Endothelial cell of umbilical vein (primary cell): ENCODE measurements at regions not wholly inside any gene's neighbourhood (a gene's known extent, or its start where the extent isn't known, plus 50 kb on each side); places are given as distances from the start of the nearest gene placed in this dataset.

Experiments used
- BruUV-seq: library from RNA; stranded (reverse); fragments of 400-500 nt; replicated peaks from 2 replicates; lab custom pipeline; 2021; lab: Mats Ljungman, UMichigan
- CTCF ChIA-PET: fragments of 300-600, 350-600 bp; sonication (Branson Sonifier 250); formaldehyde crosslinking; loops from one replicate; lab custom pipeline; 2021; ENCODE audit warnings: antibody characterized with exemption, inconsistent platforms; lab: Charles Lee
- POLR2A ChIA-PET: fragments of 300-600, 350-600 bp; sonication (Branson Sonifier 250); formaldehyde crosslinking; loops from one replicate; lab custom pipeline; 2021; ENCODE audit warnings: antibody characterized with exemption, inconsistent platforms; lab: Charles Lee
- DNase-seq: peaks from one replicate; pipeline ENCODE4 v3.0.0-alpha.2; 2011; ENCODE audit warnings: low read depth, low spot score
- FAIRE-seq: peaks from 2 replicates; lab custom pipeline; 2011; peaks lifted over from hg19 to GRCh38; lab: Jason Lieb, UNC
- H2AFZ ChIP-seq: 2 replicates; pipeline ENCODE4 v1.6.0; 2012; ENCODE audit warnings: low read depth, low read length, control low read depth, inconsistent platforms
- H3K27ac ChIP-seq: 2 replicates; pipeline ENCODE4 v1.5.1; 2011; ENCODE audit warnings: low read depth, mild to moderate bottlenecking, control low read depth, low read length, moderate library complexity; ENCODE audit not compliant: insufficient read depth
- H3K27me3 ChIP-seq, 2 experiments: 2 replicates each; pipeline versions ENCODE4 v1.6.0 to v1.6.1; 2011; ENCODE audit warnings: low read length in 2 of 2, mixed read lengths in 1 of 2; ENCODE audit not compliant: control insufficient read depth in 2 of 2, insufficient read depth in 2 of 2
- H3K36me3 ChIP-seq, 2 experiments: 2 replicates in 1 of 2; 3 replicates in 1 of 2; pipeline ENCODE4 v1.5.1; 2011; ENCODE audit warnings: low read length in 2 of 2, mild to moderate bottlenecking in 1 of 2, moderate library complexity in 1 of 2; ENCODE audit not compliant: control insufficient read depth in 2 of 2, insufficient read depth in 2 of 2; ENCODE audit errors: extremely low read depth in 1 of 2
- H3K4me1 ChIP-seq: 3 replicates; pipeline ENCODE4 v1.5.1; 2011; ENCODE audit warnings: mild to moderate bottlenecking, low read length; ENCODE audit not compliant: control insufficient read depth, insufficient read depth; ENCODE audit errors: extremely low read depth
- H3K4me2 ChIP-seq: 2 replicates; pipeline ENCODE4 v1.6.1; 2011; ENCODE audit warnings: low read length, control low read depth, mixed read lengths; ENCODE audit not compliant: insufficient read depth
- H3K4me3 ChIP-seq, 3 experiments: fragments of 200-600 bp in 1 of 3; sonication (generic), shearing (Covaris generic) in 1 of 3; replicated peaks in 1 of 3; 2 replicates each; pipeline ENCODE4 v1.5.1; 2011 to 2016; ENCODE audit warnings: control low read depth in 3 of 3, low read length in 3 of 3, mild to moderate bottlenecking in 2 of 3, inconsistent platforms in 1 of 3, low read depth in 1 of 3, moderate library complexity in 1 of 3; ENCODE audit not compliant: insufficient read depth in 1 of 3
- H3K79me2 ChIP-seq: 2 replicates; pipeline ENCODE4 v1.6.0; 2012; ENCODE audit warnings: low read length, inconsistent platforms; ENCODE audit not compliant: control insufficient read depth, insufficient read depth
- H3K9ac ChIP-seq: replicated peaks from 2 replicates; pipeline ENCODE3; 2011; ENCODE audit warnings: low read length, control low read depth; ENCODE audit not compliant: insufficient read depth; ENCODE audit errors: extremely low read depth
- H3K9me1 ChIP-seq: replicated peaks from 3 replicates; pipeline ENCODE4 v1.6.0; 2011; ENCODE audit warnings: mild to moderate bottlenecking, low read length; ENCODE audit not compliant: control insufficient read depth, insufficient read depth; ENCODE audit errors: extremely low read depth
- H3K9me3 ChIP-seq: replicated peaks from 2 replicates; pipeline ENCODE4 v1.5.1; 2012; ENCODE audit warnings: low read length, inconsistent platforms; ENCODE audit not compliant: control insufficient read depth, insufficient read depth
- H4K20me1 ChIP-seq: replicated peaks from 2 replicates; pipeline ENCODE3; 2011; ENCODE audit warnings: mild to moderate bottlenecking, low read length; ENCODE audit not compliant: control insufficient read depth, insufficient read depth; ENCODE audit errors: extremely low read depth
- EZH2 ChIP-seq: IDR thresholded peaks from 2 replicates; pipeline ENCODE4 v1.6.1; 2012; ENCODE audit warnings: borderline replicate concordance, low read depth, mild to moderate bottlenecking, moderate library complexity, low read length, inconsistent platforms; ENCODE audit not compliant: severe bottlenecking
- FOS ChIP-seq: IDR thresholded peaks from 2 replicates; pipeline ENCODE4 v1.6.1; 2011; ENCODE audit warnings: mild to moderate bottlenecking, low read length, moderate library complexity, borderline replicate concordance; ENCODE audit not compliant: insufficient read depth
- GATA2 ChIP-seq: IDR thresholded peaks from 2 replicates; pipeline ENCODE4 v1.7.0; 2011; ENCODE audit warnings: low read depth, mild to moderate bottlenecking, moderate library complexity, mixed read lengths, low read length; ENCODE audit not compliant: insufficient read length, insufficient read depth
- JUN ChIP-seq: IDR thresholded peaks from 2 replicates; pipeline ENCODE4 v1.6.1; 2011; ENCODE audit warnings: borderline replicate concordance, low read depth; ENCODE audit not compliant: insufficient read length, insufficient read depth
- MYC ChIP-seq: IDR thresholded peaks from one replicate; pipeline ENCODE4 v1.6.1; 2011; ENCODE audit warnings: mild to moderate bottlenecking, low read depth, low read length
- POLR2A ChIP-seq: IDR thresholded peaks from 2 replicates; pipeline ENCODE4 v1.6.1; 2012; ENCODE audit warnings: low read depth, mild to moderate bottlenecking, control low read depth, low read length
- dilution Hi-C: fragments of 300-500 bp; cut with MboI; formaldehyde crosslinking; loops from one replicate; pipeline ENCODE4 v1.15.0; 2019; ENCODE audit warnings: low sequenced_read_pairs; ENCODE audit not compliant: extremely low pct_ligation_motif_present
- intact Hi-C: fragments of 100-400 bp; cut with micrococcal nuclease; formaldehyde crosslinking; loops from one replicate; pipeline ENCODE4 v1.10.0; 2022
- TF ChIP-seq, protein P1 (sequence below): IDR thresholded peaks from 2 replicates; pipeline ENCODE4 v1.6.1; 2011; ENCODE audit not compliant: insufficient read depth, insufficient read length
- TF ChIP-seq, protein P2 (sequence below), 2 donors: IDR thresholded peaks; 1 replicate in 1 of 2; 2 replicates in 1 of 2; pipeline ENCODE4 v1.5.1; 2011; ENCODE audit warnings: low read length in 2 of 2, mild to moderate bottlenecking in 2 of 2, moderate library complexity in 2 of 2, control low read depth in 1 of 2, inconsistent platforms in 1 of 2, low read depth in 1 of 2; ENCODE audit not compliant: insufficient read depth in 1 of 2; ENCODE audit errors: extremely low read depth in 1 of 2

DNA sequence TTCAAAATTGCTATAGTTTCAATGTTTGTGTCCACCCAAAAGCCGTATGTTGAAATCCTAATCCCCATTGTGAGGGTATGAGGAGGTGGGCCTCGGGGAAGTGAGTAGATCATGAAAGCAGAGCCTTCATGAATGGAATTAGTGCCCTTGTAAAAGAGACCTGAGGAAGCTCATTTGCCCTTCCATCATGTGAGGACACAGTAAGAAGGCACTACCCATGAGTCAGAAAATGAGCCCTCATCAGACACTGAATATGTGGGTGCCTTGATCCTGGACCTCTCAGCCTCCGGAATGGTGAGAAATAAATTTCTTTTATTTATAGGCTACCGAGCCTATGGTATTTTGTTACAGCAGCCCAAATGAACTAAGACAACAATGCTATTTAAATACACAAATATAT, 57.7 kb upstream of the EFHC2 start:
- CTCF ChIA-PET, result no interaction called here
- H3K9ac ChIP-seq, result no peak overlapping the region
- FAIRE-seq, result no peak
- no peaks in the 10 kb centered on the region for H3K36me3 ChIP-seq
- no peak overlapping the region for H3K27ac ChIP-seq
- no peaks in the 10 kb centered on the region for H3K27me3 ChIP-seq
- dilution Hi-C loops, result no loop called here
- intact Hi-C loops, result no loop called here
- no peaks in the 10 kb centered on the region for H3K9me1 ChIP-seq
- DNase-seq, result no peak
- no peak overlapping the region for H3K4me3 ChIP-seq
- H3K4me1 ChIP-seq, result no peaks in the 10 kb centered on the region
- no peaks in the 10 kb centered on the region for H3K79me2 ChIP-seq
- H3K9me3 ChIP-seq, result no peaks in the 10 kb centered on the region
- H2AFZ ChIP-seq, result no peak overlapping the region
- POLR2A ChIA-PET, result no interaction called here
- no peak overlapping the region for H3K4me2 ChIP-seq
- no peaks in the 10 kb centered on the region for H4K20me1 ChIP-seq
- no TSS peak for BruUV-seq
- TF ChIP-seq EZH2, result no peak

DNA sequence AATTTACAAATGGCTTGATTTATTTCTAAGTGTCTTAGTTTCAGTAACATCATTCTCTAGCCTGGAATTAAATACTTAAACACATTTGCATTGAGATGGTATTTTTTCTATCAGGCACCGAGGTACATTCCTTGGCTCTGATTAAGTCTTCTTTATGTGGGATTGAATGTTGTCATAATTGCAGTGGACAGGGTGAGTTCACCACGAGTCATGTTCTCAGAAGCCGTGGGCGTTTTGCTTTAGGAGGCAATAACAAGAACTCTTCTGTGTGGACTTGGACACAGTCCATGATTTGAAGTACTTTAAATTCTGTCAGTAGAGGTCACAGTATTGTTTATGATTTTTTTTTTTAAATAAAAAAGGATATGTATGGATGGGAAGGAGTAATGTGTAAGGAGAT, 57.1 kb upstream of the EFHC2 start:
- H3K79me2 ChIP-seq, result no peaks in the 10 kb centered on the region
- FAIRE-seq (no peak), DNase-seq (peak; percentile 3)
- ChIA-PET POLR2A (no interaction called here), CTCF (no interaction called here)
- H3K4me3 ChIP-seq, result no peak overlapping the region
- no peak overlapping the region for H2AFZ ChIP-seq
- TF ChIP-seq JUN (no peak), EZH2 (no peak), FOS (no peak), POLR2A (no peak), GATA2 (no peak), MYC (no peak)
- TF ChIP-seq, protein P1, sequence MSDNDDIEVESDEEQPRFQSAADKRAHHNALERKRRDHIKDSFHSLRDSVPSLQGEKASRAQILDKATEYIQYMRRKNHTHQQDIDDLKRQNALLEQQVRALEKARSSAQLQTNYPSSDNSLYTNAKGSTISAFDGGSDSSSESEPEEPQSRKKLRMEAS, result no peak
- TF ChIP-seq, protein P2, sequence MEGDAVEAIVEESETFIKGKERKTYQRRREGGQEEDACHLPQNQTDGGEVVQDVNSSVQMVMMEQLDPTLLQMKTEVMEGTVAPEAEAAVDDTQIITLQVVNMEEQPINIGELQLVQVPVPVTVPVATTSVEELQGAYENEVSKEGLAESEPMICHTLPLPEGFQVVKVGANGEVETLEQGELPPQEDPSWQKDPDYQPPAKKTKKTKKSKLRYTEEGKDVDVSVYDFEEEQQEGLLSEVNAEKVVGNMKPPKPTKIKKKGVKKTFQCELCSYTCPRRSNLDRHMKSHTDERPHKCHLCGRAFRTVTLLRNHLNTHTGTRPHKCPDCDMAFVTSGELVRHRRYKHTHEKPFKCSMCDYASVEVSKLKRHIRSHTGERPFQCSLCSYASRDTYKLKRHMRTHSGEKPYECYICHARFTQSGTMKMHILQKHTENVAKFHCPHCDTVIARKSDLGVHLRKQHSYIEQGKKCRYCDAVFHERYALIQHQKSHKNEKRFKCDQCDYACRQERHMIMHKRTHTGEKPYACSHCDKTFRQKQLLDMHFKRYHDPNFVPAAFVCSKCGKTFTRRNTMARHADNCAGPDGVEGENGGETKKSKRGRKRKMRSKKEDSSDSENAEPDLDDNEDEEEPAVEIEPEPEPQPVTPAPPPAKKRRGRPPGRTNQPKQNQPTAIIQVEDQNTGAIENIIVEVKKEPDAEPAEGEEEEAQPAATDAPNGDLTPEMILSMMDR (IDR thresholded peaks at IDR 0.05; ENCODE audit: extremely low read depth in 1 of 2, insufficient read depth in 1 of 2, low read depth in 1 of 2, low read length in 2 of 2), result no peak
- dilution Hi-C loops, result no loop called here
- no peaks in the 10 kb centered on the region for H3K27me3 ChIP-seq
- no peak overlapping the region for H3K4me2 ChIP-seq
- no peak overlapping the region for H3K27ac ChIP-seq
- no peaks in the 10 kb centered on the region for H3K9me1 ChIP-seq
- no peaks in the 10 kb centered on the region for H4K20me1 ChIP-seq
- H3K4me1 ChIP-seq, result no peaks in the 10 kb centered on the region
- intact Hi-C loops, result no loop called here
- H3K36me3 ChIP-seq, result no peaks in the 10 kb centered on the region
- BruUV-seq, result no TSS peak
- H3K9ac ChIP-seq, result no peak overlapping the region
- H3K9me3 ChIP-seq, result no peaks in the 10 kb centered on the region
